NCI-H82 (cell line): ENCODE measurements at regions not wholly inside any gene's neighbourhood (a gene's known extent, or its start where the extent isn't known, plus 50 kb on each side); places are given as distances from the start of the nearest gene placed in this dataset.

ENCODE experiments used
- DNase-seq: peaks from one replicate; lab custom pipeline; 2025; lab: John Stamatoyannopoulos, UW

GRCh38 chr7:50209461-50210135, 94.9 kb upstream of the IKZF1 start:
- no peak for DNase-seq

- no peak for DNase-seq
Observed at GRCh38 chr7:50208378-50208982, 96.0 kb upstream of the IKZF1 start.

GRCh38 chr7:50207686-50208255, 96.7 kb upstream of the IKZF1 start:
- DNase-seq: no peak

- no peak for DNase-seq
Observed at GRCh38 chr7:50207251-50207564, 97.3 kb upstream of the IKZF1 start.

- no peak for DNase-seq
Observed at GRCh38 chr7:50206453-50207250, 97.9 kb upstream of the IKZF1 start.

GRCh38 chr7:50205011-50205410, 99.5 kb upstream of the IKZF1 start:
- no peak for DNase-seq

- no peak for DNase-seq
Observed at GRCh38 chr7:50204581-50204980, 99.9 kb upstream of the IKZF1 start.

- DNase-seq: no peak
Observed at GRCh38 chr7:50203521-50203920, 101.0 kb upstream of the IKZF1 start.

- no peak for DNase-seq
Observed at GRCh38 chr7:50202052-50202555, 102.4 kb upstream of the IKZF1 start.

GRCh38 chr7:50199824-50200223, 104.7 kb upstream of the IKZF1 start:
- DNase-seq: no peak

- DNase-seq: peak; percentile 53
Observed at GRCh38 chr7:50197549-50197948, 104.5 kb upstream of the ZPBP start.

GRCh38 chr7:50196719-50197118, 103.7 kb upstream of the ZPBP start:
- DNase-seq: peak; percentile 14

GRCh38 chr7:50190776-50191175, 97.7 kb upstream of the ZPBP start:
- no peak for DNase-seq

GRCh38 chr7:50189371-50189770, 96.3 kb upstream of the ZPBP start:
- no peak for DNase-seq

GRCh38 chr7:50185951-50186682, 93.1 kb upstream of the ZPBP start:
- no peak for DNase-seq

- DNase-seq: no peak
Observed at GRCh38 chr7:50185208-50185607, 92.2 kb upstream of the ZPBP start.

GRCh38 chr7:50184271-50184990, 91.4 kb upstream of the ZPBP start:
- no peak for DNase-seq

- DNase-seq: no peak
Observed at GRCh38 chr7:50182759-50183158, 89.7 kb upstream of the ZPBP start.

- no peak for DNase-seq
Observed at GRCh38 chr7:50181081-50181480, 88.0 kb upstream of the ZPBP start.

- no peak for DNase-seq
Observed at GRCh38 chr7:50178166-50178565, 85.1 kb upstream of the ZPBP start.

- DNase-seq: no peak
Observed at GRCh38 chr7:50174948-50175347, 81.9 kb upstream of the ZPBP start.
